ENCODE measurements at regions not wholly inside any gene's neighbourhood (a gene's known extent, or its start where the extent isn't known, plus 50 kb on each side); places are given as distances from the start of the nearest gene placed in this dataset.

DNA sequence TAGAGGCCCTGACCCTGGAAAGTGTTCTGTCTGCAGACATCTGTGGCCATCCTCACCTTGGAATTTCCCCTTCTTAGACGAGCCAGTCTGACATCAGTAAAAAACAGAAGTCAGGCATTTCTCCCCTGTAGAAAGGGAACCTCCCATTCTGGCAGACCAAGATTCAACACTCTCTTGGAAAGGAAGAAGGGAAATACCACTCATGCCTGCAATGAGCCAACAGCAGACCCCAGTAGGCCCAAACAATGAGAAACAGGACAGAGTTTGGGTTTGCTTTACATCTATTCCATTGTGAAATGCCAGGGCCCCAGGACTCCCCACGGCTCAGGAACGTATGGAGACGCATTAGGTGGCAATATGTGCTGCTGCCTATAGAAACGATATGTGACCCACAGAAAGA is 264.0 kb upstream of the NSMCE3 start:
- Histone ChIP-seq H2BK20ac (ENCODE audit: low read depth, low read length) (no peak overlapping the region), H2AFZ (replicated peaks; ENCODE audit: low read length, poor library complexity) (no peak overlapping the region), H3K27me3 (ENCODE audit: control insufficient read depth, insufficient read depth, low read length) (no peaks in the 10 kb centered on the region), H2AK5ac (ENCODE audit: low read depth, low read length) (no peak overlapping the region), H3K18ac (ENCODE audit: low read depth, low read length) (no peak overlapping the region), H4K8ac (ENCODE audit: low read depth in 2 of 2, low read length in 2 of 2) (no peak overlapping the region), H3K79me1 (ENCODE audit: low read depth in 1 of 2, low read length in 2 of 2) (no peaks in the 10 kb centered on the region), H4K20me1 (ENCODE audit: insufficient read depth, low read length) (no peaks in the 10 kb centered on the region), H3K4me2 (ENCODE audit: low read depth, low read length) (no peak overlapping the region), H3K4me1 (ENCODE audit: control insufficient read depth, insufficient read depth, low read length) (no peaks in the 10 kb centered on the region), H3K56ac (ENCODE audit: extremely low read depth, insufficient read depth, low read length) (no peak overlapping the region), H2BK120ac (ENCODE audit: low read depth, low read length) (no peak overlapping the region), H3K23ac (ENCODE audit: low read depth, low read length) (no peak overlapping the region), H3K9me1 (ENCODE audit: insufficient read depth, low read length) (no peaks in the 10 kb centered on the region), H3K9ac (ENCODE audit: low read depth, low read length) (no peak overlapping the region), H3K14ac (replicated peaks; ENCODE audit: low read depth, low read length) (no peak overlapping the region), H2AK9ac (replicated peaks; ENCODE audit: low read depth, low read length, poor library complexity) (no peak overlapping the region), H3K27ac (ENCODE audit: insufficient read depth, low read length) (no peak overlapping the region), H2BK5ac (ENCODE audit: low read depth, low read length, poor library complexity, severe bottlenecking) (no peak overlapping the region), H3K36me3 (ENCODE audit: control insufficient read depth, insufficient read depth, low read length) (no peaks in the 10 kb centered on the region), H4K91ac (ENCODE audit: insufficient read depth, low read depth, low read length) (no peak overlapping the region), H3K4me3 (ENCODE audit: insufficient read depth, low read depth, low read length) (no peak overlapping the region), H3K9me3 (ENCODE audit: control insufficient read depth, insufficient read depth, low read length) (no peaks in the 10 kb centered on the region), H3K4ac (ENCODE audit: low read depth, low read length) (no peak overlapping the region), H2BK15ac (ENCODE audit: low read depth, low read length) (no peak overlapping the region), H4K5ac (ENCODE audit: low read depth, low read length) (no peak overlapping the region)
- no TSS peak for BruUV-seq (replicated peaks)
- ChIA-PET POLR2A (ENCODE audit: unreplicated experiment) (no interaction called here), CTCF (no interaction called here)
- intact Hi-C loops (cut with micrococcal nuclease), result no loop called here
- ATAC-seq (ENCODE audit: low read depth) (no peak), DNase-seq (no peak)
- WGBS, 2 experiments (ENCODE audit: extremely low coverage in 2 of 2, insufficient read length in 1 of 2), result no CpG with 5 or more reads among the region's 5 CpGs
- TF ChIP-seq FOS (IDR thresholded peaks at IDR 0.05; ENCODE audit: low read depth, low read length) (no peak), NFE2L2 (IDR thresholded peaks at IDR 0.05; ENCODE audit: low read depth, low read length) (no peak), SMC3 (IDR thresholded peaks at IDR 0.05; ENCODE audit: low read depth, low read length) (no peak), BHLHE40 (IDR thresholded peaks at IDR 0.05; ENCODE audit: low read depth, low read length) (no peak), CHD1 (IDR thresholded peaks at IDR 0.05; ENCODE audit: low read depth, low read length) (no peak), RCOR1 (IDR thresholded peaks at IDR 0.05; ENCODE audit: insufficient replicate concordance, low read length) (no peak), MAFK (IDR thresholded peaks at IDR 0.05; ENCODE audit: low read depth, low read length) (no peak), CEBPB (IDR thresholded peaks at IDR 0.05; ENCODE audit: low read depth, low read length) (no peak), POLR2A (IDR thresholded peaks at IDR 0.05; ENCODE audit: low read depth, low read length) (no peak), RFX5 (IDR thresholded peaks at IDR 0.05; ENCODE audit: low read depth, low read length) (no peak), MXI1 (IDR thresholded peaks at IDR 0.05; ENCODE audit: borderline replicate concordance, low read depth, low read length) (no peak), MAZ (IDR thresholded peaks at IDR 0.05; ENCODE audit: borderline replicate concordance, low read depth, low read length) (no peak), RAD21 (IDR thresholded peaks at IDR 0.05; ENCODE audit: low read length) (no peak)
- TF ChIP-seq, protein P1, sequence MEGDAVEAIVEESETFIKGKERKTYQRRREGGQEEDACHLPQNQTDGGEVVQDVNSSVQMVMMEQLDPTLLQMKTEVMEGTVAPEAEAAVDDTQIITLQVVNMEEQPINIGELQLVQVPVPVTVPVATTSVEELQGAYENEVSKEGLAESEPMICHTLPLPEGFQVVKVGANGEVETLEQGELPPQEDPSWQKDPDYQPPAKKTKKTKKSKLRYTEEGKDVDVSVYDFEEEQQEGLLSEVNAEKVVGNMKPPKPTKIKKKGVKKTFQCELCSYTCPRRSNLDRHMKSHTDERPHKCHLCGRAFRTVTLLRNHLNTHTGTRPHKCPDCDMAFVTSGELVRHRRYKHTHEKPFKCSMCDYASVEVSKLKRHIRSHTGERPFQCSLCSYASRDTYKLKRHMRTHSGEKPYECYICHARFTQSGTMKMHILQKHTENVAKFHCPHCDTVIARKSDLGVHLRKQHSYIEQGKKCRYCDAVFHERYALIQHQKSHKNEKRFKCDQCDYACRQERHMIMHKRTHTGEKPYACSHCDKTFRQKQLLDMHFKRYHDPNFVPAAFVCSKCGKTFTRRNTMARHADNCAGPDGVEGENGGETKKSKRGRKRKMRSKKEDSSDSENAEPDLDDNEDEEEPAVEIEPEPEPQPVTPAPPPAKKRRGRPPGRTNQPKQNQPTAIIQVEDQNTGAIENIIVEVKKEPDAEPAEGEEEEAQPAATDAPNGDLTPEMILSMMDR (conservative IDR thresholded peaks at IDR 0.05; ENCODE audit: low read depth, low read length), result no peak
- TF ChIP-seq, protein P2, sequence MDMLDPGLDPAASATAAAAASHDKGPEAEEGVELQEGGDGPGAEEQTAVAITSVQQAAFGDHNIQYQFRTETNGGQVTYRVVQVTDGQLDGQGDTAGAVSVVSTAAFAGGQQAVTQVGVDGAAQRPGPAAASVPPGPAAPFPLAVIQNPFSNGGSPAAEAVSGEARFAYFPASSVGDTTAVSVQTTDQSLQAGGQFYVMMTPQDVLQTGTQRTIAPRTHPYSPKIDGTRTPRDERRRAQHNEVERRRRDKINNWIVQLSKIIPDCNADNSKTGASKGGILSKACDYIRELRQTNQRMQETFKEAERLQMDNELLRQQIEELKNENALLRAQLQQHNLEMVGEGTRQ (IDR thresholded peaks at IDR 0.05; ENCODE audit: low read depth, low read length), result no peak
- TF ChIP-seq, protein P3, sequence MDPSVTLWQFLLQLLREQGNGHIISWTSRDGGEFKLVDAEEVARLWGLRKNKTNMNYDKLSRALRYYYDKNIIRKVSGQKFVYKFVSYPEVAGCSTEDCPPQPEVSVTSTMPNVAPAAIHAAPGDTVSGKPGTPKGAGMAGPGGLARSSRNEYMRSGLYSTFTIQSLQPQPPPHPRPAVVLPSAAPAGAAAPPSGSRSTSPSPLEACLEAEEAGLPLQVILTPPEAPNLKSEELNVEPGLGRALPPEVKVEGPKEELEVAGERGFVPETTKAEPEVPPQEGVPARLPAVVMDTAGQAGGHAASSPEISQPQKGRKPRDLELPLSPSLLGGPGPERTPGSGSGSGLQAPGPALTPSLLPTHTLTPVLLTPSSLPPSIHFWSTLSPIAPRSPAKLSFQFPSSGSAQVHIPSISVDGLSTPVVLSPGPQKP (IDR thresholded peaks at IDR 0.05; ENCODE audit: borderline replicate concordance, low read depth, low read length), result no peak
- dilution Hi-C loops (cut with HindIII; ENCODE audit: low sequenced_read_pairs, unreplicated experiment), result no loop called here
- in situ Hi-C loops (cut with MboI; ENCODE audit: low sequenced_read_pairs), result no loop called here
